Fibroblast of lung (primary cell): ENCODE measurements at regions not wholly inside any gene's neighbourhood (a gene's known extent, or its start where the extent isn't known, plus 50 kb on each side); places are given as distances from the start of the nearest gene placed in this dataset.
A peak's percentile ranks its signal among the peaks of the same experiment; 100 is the strongest.

Experiments
- DNase-seq, 2 donors: peaks; one replicate each; pipeline versions ENCODE4 v3.0.0 to v3.0.0-alpha.2; 2010; ENCODE audit warnings: low read depth in 2 of 2
- H2AFZ ChIP-seq: 2 replicates; pipeline ENCODE4 v1.5.1; 2012; ENCODE audit warnings: low read length, control low read depth, inconsistent platforms
- H3K27ac ChIP-seq: 2 replicates; pipeline ENCODE4 v1.5.1; 2011; ENCODE audit warnings: low read length, control low read depth; ENCODE audit not compliant: insufficient read depth
- H3K27me3 ChIP-seq: 2 replicates; pipeline ENCODE4 v1.5.1; 2011; ENCODE audit warnings: mild to moderate bottlenecking, low read length; ENCODE audit not compliant: control insufficient read depth, insufficient read depth
- H3K36me3 ChIP-seq: 2 replicates; pipeline ENCODE4 v1.5.1; 2011; ENCODE audit warnings: low read length; ENCODE audit not compliant: control insufficient read depth, insufficient read depth
- H3K4me1 ChIP-seq: 2 replicates; pipeline ENCODE4 v1.5.1; 2011; ENCODE audit warnings: low read length; ENCODE audit not compliant: control insufficient read depth, insufficient read depth; ENCODE audit errors: extremely low read depth
- H3K4me2 ChIP-seq: 2 replicates; pipeline ENCODE4 v1.5.1; 2011; ENCODE audit warnings: low read length, control low read depth; ENCODE audit not compliant: insufficient read depth; ENCODE audit errors: extremely low read depth
- H3K4me3 ChIP-seq, 4 experiments: fragments of 200-600 bp in 1 of 4; sonication (generic) in 1 of 4; replicated peaks in 1 of 4; 2 replicates each; pipeline ENCODE4 v1.5.1; 2011 to 2016; ENCODE audit warnings: low read length in 4 of 4, low read depth in 3 of 4, mild to moderate bottlenecking in 3 of 4, control low read depth in 2 of 4, inconsistent platforms in 1 of 4, mixed read lengths in 1 of 4; ENCODE audit not compliant: insufficient read depth in 1 of 4; ENCODE audit errors: control extremely low read depth in 1 of 4
- H3K79me2 ChIP-seq: 2 replicates; pipeline ENCODE4 v1.5.1; 2012; ENCODE audit warnings: mild to moderate bottlenecking, low read length, inconsistent platforms; ENCODE audit not compliant: control insufficient read depth, insufficient read depth
- H3K9ac ChIP-seq: 2 replicates; pipeline ENCODE4 v1.5.1; 2011; ENCODE audit warnings: mild to moderate bottlenecking, low read length, control low read depth; ENCODE audit not compliant: insufficient read depth
- H3K9me3 ChIP-seq: 2 replicates; pipeline ENCODE4 v1.5.1; 2012; ENCODE audit warnings: low read depth, low read length; ENCODE audit not compliant: control insufficient read depth, insufficient read depth
- H4K20me1 ChIP-seq: 2 replicates; pipeline ENCODE4 v1.5.1; 2011; ENCODE audit warnings: low read length; ENCODE audit not compliant: control insufficient read depth, insufficient read depth; ENCODE audit errors: extremely low read depth
- EZH2 ChIP-seq: IDR thresholded peaks from 2 replicates; pipeline ENCODE4 v1.5.1; 2012; ENCODE audit warnings: low read length, control low read depth, mild to moderate bottlenecking; ENCODE audit errors: missing control alignments
- TF ChIP-seq, protein P1 (sequence below), 2 donors: IDR thresholded peaks in 1 of 2; conservative IDR thresholded peaks in 1 of 2; 1 replicate in 1 of 2; 2 replicates in 1 of 2; pipeline ENCODE4 v1.5.1; 2011 to 2012; ENCODE audit warnings: low read length in 2 of 2, control low read depth in 1 of 2, inconsistent platforms in 1 of 2, low read depth in 1 of 2, mild to moderate bottlenecking in 1 of 2

DNA sequence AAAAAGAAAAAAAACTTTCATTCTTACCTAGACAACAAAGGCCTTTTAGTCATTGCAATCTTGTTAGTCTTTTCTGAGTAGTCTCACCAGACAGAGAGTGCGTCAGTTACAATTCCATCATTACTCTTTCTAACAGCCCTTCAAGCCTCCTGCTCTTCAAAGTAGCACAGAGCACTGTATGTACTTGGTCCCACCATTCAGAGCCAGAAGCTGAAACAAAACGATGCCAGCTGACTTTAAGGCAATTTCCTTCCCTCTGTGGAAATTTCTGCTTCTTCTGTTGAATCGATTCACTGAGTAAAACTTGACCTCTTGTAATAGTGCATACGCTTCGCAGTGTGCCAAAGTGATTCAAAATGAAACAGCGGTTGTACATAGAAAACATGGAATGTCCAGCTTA lies 57.7 kb upstream of the TENM3 start:
- H2AFZ ChIP-seq, result no peak overlapping the region
- H3K36me3 ChIP-seq, result no peaks in the 10 kb centered on the region
- TF ChIP-seq EZH2, result no peak
- TF ChIP-seq, protein P1, sequence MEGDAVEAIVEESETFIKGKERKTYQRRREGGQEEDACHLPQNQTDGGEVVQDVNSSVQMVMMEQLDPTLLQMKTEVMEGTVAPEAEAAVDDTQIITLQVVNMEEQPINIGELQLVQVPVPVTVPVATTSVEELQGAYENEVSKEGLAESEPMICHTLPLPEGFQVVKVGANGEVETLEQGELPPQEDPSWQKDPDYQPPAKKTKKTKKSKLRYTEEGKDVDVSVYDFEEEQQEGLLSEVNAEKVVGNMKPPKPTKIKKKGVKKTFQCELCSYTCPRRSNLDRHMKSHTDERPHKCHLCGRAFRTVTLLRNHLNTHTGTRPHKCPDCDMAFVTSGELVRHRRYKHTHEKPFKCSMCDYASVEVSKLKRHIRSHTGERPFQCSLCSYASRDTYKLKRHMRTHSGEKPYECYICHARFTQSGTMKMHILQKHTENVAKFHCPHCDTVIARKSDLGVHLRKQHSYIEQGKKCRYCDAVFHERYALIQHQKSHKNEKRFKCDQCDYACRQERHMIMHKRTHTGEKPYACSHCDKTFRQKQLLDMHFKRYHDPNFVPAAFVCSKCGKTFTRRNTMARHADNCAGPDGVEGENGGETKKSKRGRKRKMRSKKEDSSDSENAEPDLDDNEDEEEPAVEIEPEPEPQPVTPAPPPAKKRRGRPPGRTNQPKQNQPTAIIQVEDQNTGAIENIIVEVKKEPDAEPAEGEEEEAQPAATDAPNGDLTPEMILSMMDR (conservative IDR thresholded peaks at IDR 0.05 in 1 of 2, IDR thresholded peaks at IDR 0.05 in 1 of 2; ENCODE audit: low read depth in 1 of 2, low read length in 2 of 2), result no peak
- H3K27me3 ChIP-seq, result no peaks in the 10 kb centered on the region
- H4K20me1 ChIP-seq, result no peaks in the 10 kb centered on the region
- DNase-seq, result peak; percentile 80 to 93
- no peak overlapping the region for H3K27ac ChIP-seq
- no peaks in the 10 kb centered on the region for H3K4me1 ChIP-seq
- no peak overlapping the region for H3K9ac ChIP-seq
- peak overlapping the region; percentile 7 for H3K4me2 ChIP-seq
- peak overlapping the region in 1 of 4 experiments; percentile 52 for H3K4me3 ChIP-seq
- no peaks in the 10 kb centered on the region for H3K79me2 ChIP-seq
- H3K9me3 ChIP-seq, result no peaks in the 10 kb centered on the region

GRCh38 chr4:182187674-182188073 lies 55.5 kb upstream of the TENM3 start:
- TF ChIP-seq EZH2, result no peak
- TF ChIP-seq, protein P1 (conservative IDR thresholded peaks at IDR 0.05 in 1 of 2, IDR thresholded peaks at IDR 0.05 in 1 of 2; ENCODE audit: low read depth in 1 of 2, low read length in 2 of 2), result no peak
- no peak overlapping the region for H3K4me2 ChIP-seq
- H3K4me3 ChIP-seq, result no peak overlapping the region
- peak in 1 of 2 donors; percentile 22 for DNase-seq
- no peaks in the 10 kb centered on the region for H4K20me1 ChIP-seq
- H3K36me3 ChIP-seq, result no peaks in the 10 kb centered on the region
- no peak overlapping the region for H3K27ac ChIP-seq
- H3K27me3 ChIP-seq, result no peaks in the 10 kb centered on the region
- H2AFZ ChIP-seq, result no peak overlapping the region
- H3K9me3 ChIP-seq, result no peaks in the 10 kb centered on the region
- H3K79me2 ChIP-seq, result no peaks in the 10 kb centered on the region
- no peak overlapping the region for H3K9ac ChIP-seq
- no peaks in the 10 kb centered on the region for H3K4me1 ChIP-seq

DNA sequence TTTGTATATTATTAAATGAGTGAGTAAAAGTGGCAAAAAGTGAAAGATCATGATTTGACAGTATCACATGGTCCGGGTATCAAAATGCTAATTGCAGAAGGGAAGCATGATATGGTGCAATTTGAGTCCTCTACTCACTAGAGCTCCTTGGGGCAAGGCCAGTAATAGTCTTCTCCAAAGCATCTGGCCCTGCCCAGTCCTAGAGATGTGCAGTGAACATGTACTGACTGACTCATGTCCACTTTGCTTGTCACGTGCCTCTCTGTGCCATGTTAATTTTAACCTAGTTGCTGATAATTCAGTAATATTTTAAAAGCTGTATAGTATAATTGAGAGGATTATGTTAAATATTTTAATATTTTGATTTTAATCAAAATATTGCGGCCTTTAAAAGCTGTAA lies 54.6 kb upstream of the TENM3 start:
- no peaks in the 10 kb centered on the region for H3K27me3 ChIP-seq
- H3K27ac ChIP-seq, result no peak overlapping the region
- TF ChIP-seq, protein P1 (conservative IDR thresholded peaks at IDR 0.05 in 1 of 2, IDR thresholded peaks at IDR 0.05 in 1 of 2; ENCODE audit: low read depth in 1 of 2, low read length in 2 of 2), result no peak
- TF ChIP-seq EZH2, result no peak
- H3K4me1 ChIP-seq, result no peaks in the 10 kb centered on the region
- no peaks in the 10 kb centered on the region for H3K9me3 ChIP-seq
- H3K4me2 ChIP-seq, result no peak overlapping the region
- H3K79me2 ChIP-seq, result no peaks in the 10 kb centered on the region
- no peak overlapping the region for H3K4me3 ChIP-seq
- H4K20me1 ChIP-seq, result no peaks in the 10 kb centered on the region
- DNase-seq, result peak; percentile 73 to 77
- H2AFZ ChIP-seq, result no peak overlapping the region
- no peak overlapping the region for H3K9ac ChIP-seq
- no peaks in the 10 kb centered on the region for H3K36me3 ChIP-seq
